BJ (cell line): ENCODE measurements at regions not wholly inside any gene's neighbourhood (a gene's known extent, or its start where the extent isn't known, plus 50 kb on each side); places are given as distances from the start of the nearest gene placed in this dataset.

ENCODE experiments used
- CTCF ChIA-PET: fragments of 350-600 bp; formaldehyde crosslinking; extraction: SDS; loops from one replicate; lab custom pipeline; 2021; ENCODE audit warnings: antibody characterized with exemption, inconsistent platforms; lab: Yijun Ruan, JAX
- POLR2A ChIA-PET: fragments of 300-600 bp; sonication (Branson Sonifier 250); formaldehyde crosslinking; extraction: SDS; loops from one replicate; lab custom pipeline; 2021; ENCODE audit warnings: antibody characterized with exemption; lab: Charles Lee
- DNase-seq: peaks from one replicate; pipeline ENCODE4 v3.0.0-alpha.2; 2011; ENCODE audit warnings: low read depth
- H3K27me3 ChIP-seq: 2 replicates; pipeline ENCODE4 v1.6.0; 2011; ENCODE audit warnings: low read length; ENCODE audit not compliant: control insufficient read depth, insufficient read depth
- H3K36me3 ChIP-seq: 2 replicates; pipeline ENCODE4 v1.5.1; 2011; ENCODE audit warnings: low read length; ENCODE audit not compliant: control insufficient read depth, insufficient read depth
- H3K4me3 ChIP-seq: 2 replicates; pipeline ENCODE4 v1.5.1; 2011; ENCODE audit warnings: low read depth, mild to moderate bottlenecking, control low read depth, low read length
- CTCF ChIP-seq: IDR thresholded peaks from 2 replicates; pipeline ENCODE4 v1.5.1; 2011; ENCODE audit warnings: low read depth, mild to moderate bottlenecking, control low read depth, inconsistent platforms, low read length, moderate library complexity; ENCODE audit not compliant: insufficient read depth

- H3K27me3 ChIP-seq: no peaks in the 10 kb centered on the region
- POLR2A ChIA-PET: no interaction called here
- no peak for DNase-seq
- H3K36me3 ChIP-seq: no peaks in the 10 kb centered on the region
- CTCF ChIA-PET: interaction anchor here (1.0 to 1.5 kb wide), 2 partner anchors 10 to 45 kb away, joined by 4 read pairs; no protein-coding TSS in a partner anchor
- no peak overlapping the region for H3K4me3 ChIP-seq
- TF ChIP-seq CTCF: no peak
These were observed 87.3 kb upstream of the RAB4A start for GRCh38 chr1:229183588-229183987.

- TF ChIP-seq CTCF: no peak
- no peaks in the 10 kb centered on the region for H3K27me3 ChIP-seq
- H3K36me3 ChIP-seq: no peaks in the 10 kb centered on the region
- no peak for DNase-seq
- CTCF ChIA-PET: interaction anchor here (1.5 kb wide), 1 partner anchor 9 kb away, joined by 4 read pairs; no protein-coding TSS in a partner anchor
- no peak overlapping the region for H3K4me3 ChIP-seq
- POLR2A ChIA-PET: no interaction called here
These were observed 86.8 kb upstream of the RAB4A start for GRCh38 chr1:229184066-229184465.

GRCh38 chr1:229185963-229186362, 84.9 kb upstream of the RAB4A start:
- no peaks in the 10 kb centered on the region for H3K36me3 ChIP-seq
- ChIA-PET POLR2A (no interaction called here), CTCF (interaction anchor here (0.6 to 1.7 kb wide), 3 partner anchors 15 to 131 kb away, joined by 3 read pairs; no protein-coding TSS in a partner anchor)
- TF ChIP-seq CTCF: no peak
- H3K4me3 ChIP-seq: no peak overlapping the region
- DNase-seq: no peak
- no peaks in the 10 kb centered on the region for H3K27me3 ChIP-seq

- Histone ChIP-seq H3K36me3 (no peaks in the 10 kb centered on the region), H3K27me3 (no peaks in the 10 kb centered on the region), H3K4me3 (no peak overlapping the region)
- ChIA-PET CTCF (interaction anchor here (0.5 to 1.7 kb wide), 3 partner anchors 16 to 447 kb away, joined by 3 read pairs; no protein-coding TSS in a partner anchor), POLR2A (no interaction called here)
- TF ChIP-seq CTCF: no peak
- DNase-seq: no peak
These were observed 84.4 kb upstream of the RAB4A start for GRCh38 chr1:229186373-229187056.

GRCh38 chr1:229190057-229190575, 80.8 kb upstream of the RAB4A start:
- H3K36me3 ChIP-seq: no peaks in the 10 kb centered on the region
- H3K4me3 ChIP-seq: no peak overlapping the region
- no peak for TF ChIP-seq CTCF
- CTCF ChIA-PET: interaction anchor here (1.4 kb wide), 1 partner anchor 38 kb away, joined by 4 read pairs; no protein-coding TSS in a partner anchor
- no peak for DNase-seq
- H3K27me3 ChIP-seq: no peaks in the 10 kb centered on the region
- POLR2A ChIA-PET: no interaction called here
